ENCODE measurements at regions not wholly inside any gene's neighbourhood (a gene's known extent, or its start where the extent isn't known, plus 50 kb on each side); places are given as distances from the start of the nearest gene placed in this dataset.

DNA sequence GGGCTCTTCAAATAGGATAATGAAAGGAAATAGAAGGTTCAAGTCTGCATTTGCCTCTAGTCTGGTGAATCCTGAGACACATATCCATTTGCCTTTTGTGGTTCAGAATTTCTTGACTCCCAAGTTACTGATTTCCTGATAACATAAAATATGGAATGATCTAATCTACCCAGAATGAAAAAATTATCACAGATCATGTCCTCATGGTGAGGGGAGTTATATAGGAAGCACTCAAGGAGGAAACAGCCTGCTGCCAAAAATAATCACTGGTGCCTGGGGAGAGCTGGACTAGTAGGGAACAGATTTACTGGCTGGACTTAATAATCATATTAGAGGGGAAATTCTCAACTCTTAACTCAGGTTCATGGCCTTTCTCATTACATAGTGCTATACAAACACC lies 95.5 kb upstream of the STK17B start:
- TF ChIP-seq, protein P1, sequence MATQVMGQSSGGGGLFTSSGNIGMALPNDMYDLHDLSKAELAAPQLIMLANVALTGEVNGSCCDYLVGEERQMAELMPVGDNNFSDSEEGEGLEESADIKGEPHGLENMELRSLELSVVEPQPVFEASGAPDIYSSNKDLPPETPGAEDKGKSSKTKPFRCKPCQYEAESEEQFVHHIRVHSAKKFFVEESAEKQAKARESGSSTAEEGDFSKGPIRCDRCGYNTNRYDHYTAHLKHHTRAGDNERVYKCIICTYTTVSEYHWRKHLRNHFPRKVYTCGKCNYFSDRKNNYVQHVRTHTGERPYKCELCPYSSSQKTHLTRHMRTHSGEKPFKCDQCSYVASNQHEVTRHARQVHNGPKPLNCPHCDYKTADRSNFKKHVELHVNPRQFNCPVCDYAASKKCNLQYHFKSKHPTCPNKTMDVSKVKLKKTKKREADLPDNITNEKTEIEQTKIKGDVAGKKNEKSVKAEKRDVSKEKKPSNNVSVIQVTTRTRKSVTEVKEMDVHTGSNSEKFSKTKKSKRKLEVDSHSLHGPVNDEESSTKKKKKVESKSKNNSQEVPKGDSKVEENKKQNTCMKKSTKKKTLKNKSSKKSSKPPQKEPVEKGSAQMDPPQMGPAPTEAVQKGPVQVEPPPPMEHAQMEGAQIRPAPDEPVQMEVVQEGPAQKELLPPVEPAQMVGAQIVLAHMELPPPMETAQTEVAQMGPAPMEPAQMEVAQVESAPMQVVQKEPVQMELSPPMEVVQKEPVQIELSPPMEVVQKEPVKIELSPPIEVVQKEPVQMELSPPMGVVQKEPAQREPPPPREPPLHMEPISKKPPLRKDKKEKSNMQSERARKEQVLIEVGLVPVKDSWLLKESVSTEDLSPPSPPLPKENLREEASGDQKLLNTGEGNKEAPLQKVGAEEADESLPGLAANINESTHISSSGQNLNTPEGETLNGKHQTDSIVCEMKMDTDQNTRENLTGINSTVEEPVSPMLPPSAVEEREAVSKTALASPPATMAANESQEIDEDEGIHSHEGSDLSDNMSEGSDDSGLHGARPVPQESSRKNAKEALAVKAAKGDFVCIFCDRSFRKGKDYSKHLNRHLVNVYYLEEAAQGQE (IDR thresholded peaks at IDR 0.05; ENCODE audit: low read depth) = no peak
- no peak for TF ChIP-seq RAD21 (IDR thresholded peaks at IDR 0.05; ENCODE audit: low read depth)
- no peak for TF ChIP-seq EP300 (IDR thresholded peaks at IDR 0.05; ENCODE audit: borderline replicate concordance)
